Coronary artery (tissue), 2 donors: ENCODE measurements at regions not wholly inside any gene's neighbourhood (a gene's known extent, or its start where the extent isn't known, plus 50 kb on each side); places are given as distances from the start of the nearest gene placed in this dataset.

Experiments used
- DNase-seq: peaks from one replicate; pipeline ENCODE4 v3.0.0-alpha.2; 2017; ENCODE audit warnings: low spot score
- H3K27ac ChIP-seq, 2 donors: fragments of 200-600 bp; sonication (generic); one replicate each; pipeline ENCODE4 v1.5.1; 2016 to 2019
- H3K4me3 ChIP-seq: fragments of 200-600 bp; sonication (generic); 2 replicates; pipeline ENCODE4 v1.5.1; 2016; ENCODE audit warnings: mild to moderate bottlenecking, moderate library complexity
- CTCF ChIP-seq: fragments of 200-600 bp; sonication (generic); IDR thresholded peaks from one replicate; pipeline ENCODE4 v1.5.1; 2019; ENCODE audit warnings: antibody characterized with exemption

- Histone ChIP-seq H3K4me3 (no peak overlapping the region), H3K27ac (no peak overlapping the region)
- TF ChIP-seq CTCF = no peak
- no peak for DNase-seq
Measured at GRCh38 chr3:80259736-80260135, 491.9 kb upstream of the ROBO1 start.

- Histone ChIP-seq H3K4me3 (no peak overlapping the region), H3K27ac (no peak overlapping the region)
- TF ChIP-seq CTCF = no peak
- DNase-seq = no peak
Measured at GRCh38 chr3:80252113-80252512, 484.3 kb upstream of the ROBO1 start.

GRCh38 chr3:80247766-80248165 is 480.0 kb upstream of the ROBO1 start:
- Histone ChIP-seq H3K27ac (no peak overlapping the region), H3K4me3 (no peak overlapping the region)
- no peak for TF ChIP-seq CTCF
- DNase-seq = no peak

- DNase-seq = no peak
- H3K27ac ChIP-seq = no peak overlapping the region
- H3K4me3 ChIP-seq = no peak overlapping the region
- TF ChIP-seq CTCF = no peak
Measured at GRCh38 chr3:80244390-80244789, 476.6 kb upstream of the ROBO1 start.

- DNase-seq = no peak
- no peak for TF ChIP-seq CTCF
- no peak overlapping the region for H3K4me3 ChIP-seq
- H3K27ac ChIP-seq = no peak overlapping the region
Measured at GRCh38 chr3:80241791-80242190, 474.0 kb upstream of the ROBO1 start.

GRCh38 chr3:80239301-80239700 is 471.5 kb upstream of the ROBO1 start:
- TF ChIP-seq CTCF = no peak
- no peak overlapping the region for H3K27ac ChIP-seq
- DNase-seq = no peak
- no peak overlapping the region for H3K4me3 ChIP-seq

- Histone ChIP-seq H3K4me3 (no peak overlapping the region), H3K27ac (no peak overlapping the region)
- TF ChIP-seq CTCF = no peak
- DNase-seq = no peak
Measured at GRCh38 chr3:80238606-80239005, 470.8 kb upstream of the ROBO1 start.
